Fibroblast of mammary gland (primary cell): ENCODE measurements at regions not wholly inside any gene's neighbourhood (a gene's known extent, or its start where the extent isn't known, plus 50 kb on each side); places are given as distances from the start of the nearest gene placed in this dataset.

Experiments used
- DNase-seq: peaks from one replicate; pipeline ENCODE4 v3.0.0-alpha.2; 2010; ENCODE audit warnings: low read depth
- H3K4me3 ChIP-seq: 2 replicates; pipeline ENCODE4 v1.5.1; 2011; ENCODE audit warnings: low read depth, mild to moderate bottlenecking, low read length, moderate library complexity; ENCODE audit not compliant: control insufficient read depth
- CTCF ChIP-seq: conservative IDR thresholded peaks from 2 replicates; pipeline ENCODE4 v1.5.1; 2011; ENCODE audit warnings: low read depth, low read length, inconsistent platforms; ENCODE audit not compliant: control insufficient read depth, insufficient read depth

DNA sequence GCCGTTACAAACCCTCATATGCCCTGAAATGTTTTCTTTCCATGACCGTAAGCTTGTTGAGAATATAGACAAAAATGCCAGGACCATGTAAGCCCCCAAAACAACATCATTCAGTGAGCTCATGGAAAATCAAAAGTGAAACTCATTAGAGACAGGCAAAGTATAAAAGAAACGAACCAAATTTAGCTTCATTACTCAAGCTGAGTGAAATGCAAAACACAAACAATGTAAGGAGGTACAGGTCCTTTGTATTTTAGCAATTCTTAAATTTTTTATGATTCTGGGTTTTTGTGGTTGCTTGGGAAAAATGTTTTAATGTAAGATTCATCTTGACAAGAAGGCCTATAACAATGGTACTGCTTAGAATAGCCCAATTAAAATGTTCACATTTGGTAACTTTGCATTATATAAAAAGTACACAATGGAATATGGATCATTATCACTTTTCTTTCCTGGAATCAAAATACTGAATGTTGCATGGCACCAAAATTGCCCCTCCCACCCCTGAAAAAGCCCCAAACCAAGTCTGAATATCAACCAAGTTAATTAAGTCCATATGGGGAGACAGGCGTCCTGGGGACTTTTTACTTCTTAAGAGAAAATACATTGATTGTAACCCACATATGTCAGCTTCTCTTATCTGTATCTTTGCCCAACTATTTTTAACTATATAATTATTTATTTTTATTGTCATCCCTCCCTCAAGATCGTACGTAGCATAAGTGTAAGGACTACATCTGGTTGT, 247.7 kb upstream of the CDIN1 start:
- no peak for TF ChIP-seq CTCF
- peak; percentile 24 for DNase-seq
- H3K4me3 ChIP-seq, result no peak overlapping the region

DNA sequence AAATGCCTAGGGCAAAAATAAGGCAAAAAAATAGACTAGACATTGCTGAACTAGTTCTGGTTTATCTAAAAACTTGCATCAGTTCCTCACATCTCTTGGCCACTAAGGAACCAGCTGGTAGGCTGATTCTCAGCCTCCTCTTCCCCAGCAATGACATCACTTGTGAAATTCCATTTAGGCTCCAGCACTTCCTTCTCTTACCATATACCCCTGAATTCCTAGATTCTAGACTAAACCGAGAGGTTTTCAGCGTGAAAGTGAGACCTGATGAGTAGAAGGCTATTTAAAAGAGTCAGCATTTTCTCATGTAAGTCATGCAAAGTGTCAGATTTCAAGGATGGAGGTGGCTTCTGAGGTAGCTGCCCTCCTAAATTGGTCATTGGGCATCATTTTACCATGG, 247.1 kb upstream of the CDIN1 start:
- TF ChIP-seq CTCF, result no peak
- DNase-seq, result peak; percentile 19
- H3K4me3 ChIP-seq, result no peak overlapping the region

GRCh38 chr15:36332896-36333295, 246.5 kb upstream of the CDIN1 start:
- no peak for DNase-seq
- no peak overlapping the region for H3K4me3 ChIP-seq
- no peak for TF ChIP-seq CTCF

DNA sequence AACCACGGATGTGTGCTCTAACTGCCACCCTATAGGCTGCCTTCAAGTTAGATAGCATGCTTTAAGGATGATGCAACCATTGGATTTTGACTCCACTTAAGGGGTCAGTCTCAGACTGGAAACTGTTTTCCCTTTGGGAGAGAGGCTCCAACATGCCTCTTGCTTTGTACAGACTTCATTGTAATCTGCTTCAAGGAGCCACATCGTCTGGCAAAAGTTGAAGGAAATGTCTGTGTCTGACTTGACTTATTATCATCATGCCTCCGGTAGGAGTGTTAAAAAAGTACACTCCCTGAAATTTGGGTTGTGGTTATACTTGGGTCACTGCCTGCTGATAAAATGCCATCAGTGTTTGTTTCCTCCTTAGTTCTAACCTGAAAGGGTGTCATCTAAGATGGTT, 245.4 kb upstream of the CDIN1 start:
- DNase-seq, result peak; percentile 63
- no peak overlapping the region for H3K4me3 ChIP-seq
- TF ChIP-seq CTCF, result no peak

- DNase-seq, result no peak
- H3K4me3 ChIP-seq, result no peak overlapping the region
- no peak for TF ChIP-seq CTCF
Measured at GRCh38 chr15:36335224-36335623, 244.2 kb upstream of the CDIN1 start.

DNA sequence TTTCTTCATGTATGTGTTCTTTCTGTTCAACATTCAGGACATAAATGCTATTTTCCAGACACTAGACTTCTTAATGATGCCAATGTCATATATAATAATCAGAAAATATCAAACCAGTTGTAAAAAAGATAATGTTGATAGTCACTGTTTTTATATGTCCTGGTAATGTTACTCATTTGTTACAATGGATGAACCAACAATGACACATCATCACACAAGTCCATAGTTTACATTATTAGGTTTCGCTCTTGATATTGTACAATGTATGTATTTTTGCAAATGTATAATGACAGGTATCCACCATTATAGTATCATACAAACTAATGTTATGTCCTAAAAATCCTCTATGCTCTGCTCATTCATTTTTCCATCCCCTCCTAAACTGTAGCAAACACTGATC, 243.8 kb upstream of the CDIN1 start:
- no peak overlapping the region for H3K4me3 ChIP-seq
- TF ChIP-seq CTCF, result no peak
- peak; percentile 17 for DNase-seq

- no peak overlapping the region for H3K4me3 ChIP-seq
- TF ChIP-seq CTCF, result no peak
- no peak for DNase-seq
Measured at GRCh38 chr15:36344887-36345286, 234.5 kb upstream of the CDIN1 start.
